Immature natural killer cell (primary cell): ENCODE measurements at regions not wholly inside any gene's neighbourhood (a gene's known extent, or its start where the extent isn't known, plus 50 kb on each side); places are given as distances from the start of the nearest gene placed in this dataset.

Source experiments
- DNase-seq, 3 donors: peaks; one replicate each; pipeline ENCODE4 v3.0.0; 2022; ENCODE audit warnings: mixed read lengths in 1 of 3
- H3K27ac Mint-ChIP-seq, 6 donors: one replicate each; pipeline ENCODE4 v1.8.0; 2020; ENCODE audit warnings: mixed read lengths in 6 of 6, mild to moderate bottlenecking in 5 of 6, inconsistent platforms in 4 of 6, moderate library complexity in 3 of 6
- H3K27me3 Mint-ChIP-seq, 3 donors: one replicate each; pipeline ENCODE4 v1.8.0; 2020 to 2021; ENCODE audit warnings: low read depth in 3 of 3, mild to moderate bottlenecking in 3 of 3, mixed read lengths in 3 of 3, moderate library complexity in 3 of 3, inconsistent platforms in 1 of 3
- H3K36me3 Mint-ChIP-seq, 3 donors: one replicate each; pipeline ENCODE4 v1.8.0; 2020; ENCODE audit warnings: mixed read lengths in 3 of 3, inconsistent platforms in 2 of 3, mild to moderate bottlenecking in 2 of 3
- H3K4me1 Mint-ChIP-seq, 2 donors: one replicate each; pipeline ENCODE4 v1.8.0; 2020; ENCODE audit warnings: inconsistent platforms in 2 of 2, mild to moderate bottlenecking in 2 of 2, mixed read lengths in 2 of 2, moderate library complexity in 1 of 2
- H3K4me3 Mint-ChIP-seq, 5 donors: one replicate each; pipeline ENCODE4 v1.8.0; 2020; ENCODE audit warnings: mild to moderate bottlenecking in 5 of 5, mixed read lengths in 5 of 5, inconsistent platforms in 3 of 5, moderate library complexity in 3 of 5
- H3K9me3 Mint-ChIP-seq, 6 donors: one replicate each; pipeline ENCODE4 v1.8.0; 2020; ENCODE audit warnings: mild to moderate bottlenecking in 6 of 6, mixed read lengths in 6 of 6, inconsistent platforms in 4 of 6, moderate library complexity in 3 of 6

- H3K4me1 Mint-ChIP-seq, result no peaks in the 10 kb centered on the region
- DNase-seq, result no peak
- H3K9me3 Mint-ChIP-seq, result peaks cover 0 to 6% (median 0%) of the 10 kb centered on the region in 6 donors
- H3K27me3 Mint-ChIP-seq, result peaks cover 3 to 6% (median 6%) of the 10 kb centered on the region in 3 donors
- H3K27ac Mint-ChIP-seq, result no peak overlapping the region
- no peak overlapping the region for H3K4me3 Mint-ChIP-seq
- no peaks in the 10 kb centered on the region for H3K36me3 Mint-ChIP-seq
These were observed 104.5 kb upstream of the LYZL1 start for GRCh38 chr10:29184205-29185000.

GRCh38 chr10:29185050-29185449 lies 103.8 kb upstream of the LYZL1 start:
- Mint-ChIP-seq H3K9me3 (peaks cover 0 to 6% (median 0%) of the 10 kb centered on the region in 6 donors), H3K36me3 (no peaks in the 10 kb centered on the region), H3K27ac (no peak overlapping the region), H3K4me1 (no peaks in the 10 kb centered on the region), H3K4me3 (no peak overlapping the region), H3K27me3 (peaks cover 3 to 6% (median 6%) of the 10 kb centered on the region in 3 donors)
- DNase-seq, result no peak

- Mint-ChIP-seq H3K4me3 (no peak overlapping the region), H3K27me3 (peaks cover 3 to 6% (median 4%) of the 10 kb centered on the region in 3 donors), H3K36me3 (no peaks in the 10 kb centered on the region), H3K4me1 (no peaks in the 10 kb centered on the region), H3K9me3 (peaks cover 0 to 5% (median 0%) of the 10 kb centered on the region in 6 donors), H3K27ac (no peak overlapping the region)
- no peak for DNase-seq
These were observed 102.6 kb upstream of the LYZL1 start for GRCh38 chr10:29186221-29186620.

- Mint-ChIP-seq H3K27ac (no peak overlapping the region), H3K4me3 (no peak overlapping the region), H3K27me3 (peaks cover 3 to 6% (median 4%) of the 10 kb centered on the region in 3 donors), H3K36me3 (no peaks in the 10 kb centered on the region), H3K9me3 (peaks cover 0 to 4% (median 0%) of the 10 kb centered on the region in 6 donors), H3K4me1 (no peaks in the 10 kb centered on the region)
- DNase-seq, result no peak
These were observed 99.6 kb upstream of the LYZL1 start for GRCh38 chr10:29189256-29189655.

GRCh38 chr10:29191674-29192073 lies 97.2 kb upstream of the LYZL1 start:
- H3K36me3 Mint-ChIP-seq, result no peaks in the 10 kb centered on the region
- H3K9me3 Mint-ChIP-seq, result peaks cover 0 to 2% (median 0%) of the 10 kb centered on the region in 6 donors
- no peak for DNase-seq
- peaks cover 0 to 6% (median 0%) of the 10 kb centered on the region in 3 donors for H3K27me3 Mint-ChIP-seq
- no peak overlapping the region for H3K27ac Mint-ChIP-seq
- no peak overlapping the region for H3K4me3 Mint-ChIP-seq
- H3K4me1 Mint-ChIP-seq, result no peaks in the 10 kb centered on the region

- no peaks in the 10 kb centered on the region for H3K36me3 Mint-ChIP-seq
- no peak overlapping the region for H3K27ac Mint-ChIP-seq
- no peak overlapping the region for H3K4me3 Mint-ChIP-seq
- H3K4me1 Mint-ChIP-seq, result no peaks in the 10 kb centered on the region
- H3K9me3 Mint-ChIP-seq, result no peaks in the 10 kb centered on the region
- peaks cover 0 to 5% (median 1%) of the 10 kb centered on the region in 3 donors for H3K27me3 Mint-ChIP-seq
- no peak for DNase-seq
These were observed 89.5 kb upstream of the LYZL1 start for GRCh38 chr10:29199339-29199738.

GRCh38 chr10:29199941-29200679 lies 88.8 kb upstream of the LYZL1 start:
- no peak overlapping the region for H3K27ac Mint-ChIP-seq
- no peaks in the 10 kb centered on the region for H3K9me3 Mint-ChIP-seq
- H3K4me1 Mint-ChIP-seq, result no peaks in the 10 kb centered on the region
- no peak for DNase-seq
- peaks cover 0 to 5% (median 3%) of the 10 kb centered on the region in 3 donors for H3K27me3 Mint-ChIP-seq
- no peaks in the 10 kb centered on the region for H3K36me3 Mint-ChIP-seq
- no peak overlapping the region for H3K4me3 Mint-ChIP-seq

GRCh38 chr10:29202386-29202940 lies 86.4 kb upstream of the LYZL1 start:
- DNase-seq, result no peak
- H3K4me3 Mint-ChIP-seq, result no peak overlapping the region
- H3K9me3 Mint-ChIP-seq, result no peaks in the 10 kb centered on the region
- no peaks in the 10 kb centered on the region for H3K4me1 Mint-ChIP-seq
- H3K27ac Mint-ChIP-seq, result no peak overlapping the region
- H3K27me3 Mint-ChIP-seq, result peaks cover 0 to 5% (median 3%) of the 10 kb centered on the region in 3 donors
- H3K36me3 Mint-ChIP-seq, result no peaks in the 10 kb centered on the region

GRCh38 chr10:29203432-29203831 lies 85.4 kb upstream of the LYZL1 start:
- H3K4me1 Mint-ChIP-seq, result no peaks in the 10 kb centered on the region
- peaks cover 0 to 5% (median 5%) of the 10 kb centered on the region in 3 donors for H3K27me3 Mint-ChIP-seq
- H3K4me3 Mint-ChIP-seq, result no peak overlapping the region
- DNase-seq, result no peak
- no peak overlapping the region for H3K27ac Mint-ChIP-seq
- H3K9me3 Mint-ChIP-seq, result no peaks in the 10 kb centered on the region
- no peaks in the 10 kb centered on the region for H3K36me3 Mint-ChIP-seq

GRCh38 chr10:29204070-29204800 lies 84.6 kb upstream of the LYZL1 start:
- H3K4me1 Mint-ChIP-seq, result no peaks in the 10 kb centered on the region
- H3K36me3 Mint-ChIP-seq, result no peaks in the 10 kb centered on the region

GRCh38 chr10:29205787-29206186 lies 83.1 kb upstream of the LYZL1 start:
- Mint-ChIP-seq H3K9me3 (peaks cover 0 to 2% (median 0%) of the 10 kb centered on the region in 6 donors), H3K36me3 (no peaks in the 10 kb centered on the region), H3K4me3 (no peak overlapping the region), H3K27me3 (peaks cover 0 to 6% (median 5%) of the 10 kb centered on the region in 3 donors), H3K4me1 (no peaks in the 10 kb centered on the region), H3K27ac (no peak overlapping the region)
- DNase-seq, result no peak

More at GRCh38 chr10:29204070-29204800, 84.6 kb upstream of the LYZL1 start:
- no peak overlapping the region for H3K4me3 Mint-ChIP-seq
- no peak overlapping the region for H3K27ac Mint-ChIP-seq
- no peak for DNase-seq
- H3K9me3 Mint-ChIP-seq, result no peaks in the 10 kb centered on the region
- peaks cover 0 to 5% (median 5%) of the 10 kb centered on the region in 3 donors for H3K27me3 Mint-ChIP-seq

- H3K27ac Mint-ChIP-seq, result no peak overlapping the region
- H3K9me3 Mint-ChIP-seq, result peaks cover 0 to 2% (median 0%) of the 10 kb centered on the region in 6 donors
- H3K36me3 Mint-ChIP-seq, result no peaks in the 10 kb centered on the region
- H3K4me3 Mint-ChIP-seq, result no peak overlapping the region
- no peaks in the 10 kb centered on the region for H3K4me1 Mint-ChIP-seq
- H3K27me3 Mint-ChIP-seq, result peaks cover 0 to 5% (median 0%) of the 10 kb centered on the region in 3 donors
- no peak for DNase-seq
These were observed 80.0 kb upstream of the LYZL1 start for GRCh38 chr10:29208845-29209244.

GRCh38 chr10:29209830-29210229 lies 79.0 kb upstream of the LYZL1 start:
- Mint-ChIP-seq H3K4me3 (no peak overlapping the region), H3K4me1 (no peaks in the 10 kb centered on the region)

More at GRCh38 chr10:29209830-29210229, 79.0 kb upstream of the LYZL1 start:
- Mint-ChIP-seq H3K36me3 (no peaks in the 10 kb centered on the region), H3K27ac (no peak overlapping the region), H3K9me3 (peaks cover 0 to 2% (median 0%) of the 10 kb centered on the region in 6 donors), H3K27me3 (peaks cover 0 to 5% (median 0%) of the 10 kb centered on the region in 3 donors)
- no peak for DNase-seq
